ENCODE measurements at regions not wholly inside any gene's neighbourhood (a gene's known extent, or its start where the extent isn't known, plus 50 kb on each side); places are given as distances from the start of the nearest gene placed in this dataset.

DNA sequence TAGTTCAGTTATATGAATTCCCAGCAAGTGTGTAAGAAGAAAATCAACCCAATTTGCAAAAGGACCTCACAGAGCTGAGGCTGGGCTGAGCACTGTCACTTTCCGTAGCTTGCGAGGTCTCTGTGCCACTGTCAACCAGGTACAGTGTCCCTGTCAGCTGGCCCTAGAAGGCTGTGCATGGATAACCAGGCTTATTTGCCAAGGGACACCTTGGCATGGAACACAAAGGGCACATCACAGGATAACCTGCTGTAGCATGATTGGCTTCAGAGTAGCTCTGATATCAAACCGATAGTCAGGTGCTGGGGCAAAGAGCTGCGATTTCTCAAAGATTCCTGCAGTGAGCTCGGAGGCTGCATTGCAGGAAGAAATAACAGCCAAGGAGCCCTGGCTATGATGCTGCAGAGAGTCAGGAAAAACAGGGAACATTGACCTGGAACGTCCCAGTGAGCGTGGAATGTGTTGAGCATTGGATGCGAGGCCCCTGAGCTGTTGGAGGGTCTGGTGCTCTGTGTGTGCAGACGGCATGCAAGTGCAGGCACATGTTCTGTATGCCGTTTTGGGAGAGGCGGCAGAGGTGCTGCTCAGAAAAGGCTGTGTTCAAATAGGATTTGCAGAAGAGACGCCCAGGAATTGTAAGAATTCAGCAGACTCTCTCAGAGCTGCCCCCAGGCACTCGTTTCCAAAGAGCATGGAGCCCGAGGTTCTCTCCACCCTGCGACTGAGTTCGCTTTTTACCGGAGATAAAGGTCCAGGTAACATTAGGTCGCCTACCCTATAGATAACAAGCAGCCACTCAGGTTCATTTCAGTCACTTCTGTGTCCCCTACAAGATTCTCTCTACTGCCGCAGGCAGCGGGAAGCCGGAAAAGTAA is 213.5 kb upstream of the IRS2 start (continued):
- TF ChIP-seq, protein P1, sequence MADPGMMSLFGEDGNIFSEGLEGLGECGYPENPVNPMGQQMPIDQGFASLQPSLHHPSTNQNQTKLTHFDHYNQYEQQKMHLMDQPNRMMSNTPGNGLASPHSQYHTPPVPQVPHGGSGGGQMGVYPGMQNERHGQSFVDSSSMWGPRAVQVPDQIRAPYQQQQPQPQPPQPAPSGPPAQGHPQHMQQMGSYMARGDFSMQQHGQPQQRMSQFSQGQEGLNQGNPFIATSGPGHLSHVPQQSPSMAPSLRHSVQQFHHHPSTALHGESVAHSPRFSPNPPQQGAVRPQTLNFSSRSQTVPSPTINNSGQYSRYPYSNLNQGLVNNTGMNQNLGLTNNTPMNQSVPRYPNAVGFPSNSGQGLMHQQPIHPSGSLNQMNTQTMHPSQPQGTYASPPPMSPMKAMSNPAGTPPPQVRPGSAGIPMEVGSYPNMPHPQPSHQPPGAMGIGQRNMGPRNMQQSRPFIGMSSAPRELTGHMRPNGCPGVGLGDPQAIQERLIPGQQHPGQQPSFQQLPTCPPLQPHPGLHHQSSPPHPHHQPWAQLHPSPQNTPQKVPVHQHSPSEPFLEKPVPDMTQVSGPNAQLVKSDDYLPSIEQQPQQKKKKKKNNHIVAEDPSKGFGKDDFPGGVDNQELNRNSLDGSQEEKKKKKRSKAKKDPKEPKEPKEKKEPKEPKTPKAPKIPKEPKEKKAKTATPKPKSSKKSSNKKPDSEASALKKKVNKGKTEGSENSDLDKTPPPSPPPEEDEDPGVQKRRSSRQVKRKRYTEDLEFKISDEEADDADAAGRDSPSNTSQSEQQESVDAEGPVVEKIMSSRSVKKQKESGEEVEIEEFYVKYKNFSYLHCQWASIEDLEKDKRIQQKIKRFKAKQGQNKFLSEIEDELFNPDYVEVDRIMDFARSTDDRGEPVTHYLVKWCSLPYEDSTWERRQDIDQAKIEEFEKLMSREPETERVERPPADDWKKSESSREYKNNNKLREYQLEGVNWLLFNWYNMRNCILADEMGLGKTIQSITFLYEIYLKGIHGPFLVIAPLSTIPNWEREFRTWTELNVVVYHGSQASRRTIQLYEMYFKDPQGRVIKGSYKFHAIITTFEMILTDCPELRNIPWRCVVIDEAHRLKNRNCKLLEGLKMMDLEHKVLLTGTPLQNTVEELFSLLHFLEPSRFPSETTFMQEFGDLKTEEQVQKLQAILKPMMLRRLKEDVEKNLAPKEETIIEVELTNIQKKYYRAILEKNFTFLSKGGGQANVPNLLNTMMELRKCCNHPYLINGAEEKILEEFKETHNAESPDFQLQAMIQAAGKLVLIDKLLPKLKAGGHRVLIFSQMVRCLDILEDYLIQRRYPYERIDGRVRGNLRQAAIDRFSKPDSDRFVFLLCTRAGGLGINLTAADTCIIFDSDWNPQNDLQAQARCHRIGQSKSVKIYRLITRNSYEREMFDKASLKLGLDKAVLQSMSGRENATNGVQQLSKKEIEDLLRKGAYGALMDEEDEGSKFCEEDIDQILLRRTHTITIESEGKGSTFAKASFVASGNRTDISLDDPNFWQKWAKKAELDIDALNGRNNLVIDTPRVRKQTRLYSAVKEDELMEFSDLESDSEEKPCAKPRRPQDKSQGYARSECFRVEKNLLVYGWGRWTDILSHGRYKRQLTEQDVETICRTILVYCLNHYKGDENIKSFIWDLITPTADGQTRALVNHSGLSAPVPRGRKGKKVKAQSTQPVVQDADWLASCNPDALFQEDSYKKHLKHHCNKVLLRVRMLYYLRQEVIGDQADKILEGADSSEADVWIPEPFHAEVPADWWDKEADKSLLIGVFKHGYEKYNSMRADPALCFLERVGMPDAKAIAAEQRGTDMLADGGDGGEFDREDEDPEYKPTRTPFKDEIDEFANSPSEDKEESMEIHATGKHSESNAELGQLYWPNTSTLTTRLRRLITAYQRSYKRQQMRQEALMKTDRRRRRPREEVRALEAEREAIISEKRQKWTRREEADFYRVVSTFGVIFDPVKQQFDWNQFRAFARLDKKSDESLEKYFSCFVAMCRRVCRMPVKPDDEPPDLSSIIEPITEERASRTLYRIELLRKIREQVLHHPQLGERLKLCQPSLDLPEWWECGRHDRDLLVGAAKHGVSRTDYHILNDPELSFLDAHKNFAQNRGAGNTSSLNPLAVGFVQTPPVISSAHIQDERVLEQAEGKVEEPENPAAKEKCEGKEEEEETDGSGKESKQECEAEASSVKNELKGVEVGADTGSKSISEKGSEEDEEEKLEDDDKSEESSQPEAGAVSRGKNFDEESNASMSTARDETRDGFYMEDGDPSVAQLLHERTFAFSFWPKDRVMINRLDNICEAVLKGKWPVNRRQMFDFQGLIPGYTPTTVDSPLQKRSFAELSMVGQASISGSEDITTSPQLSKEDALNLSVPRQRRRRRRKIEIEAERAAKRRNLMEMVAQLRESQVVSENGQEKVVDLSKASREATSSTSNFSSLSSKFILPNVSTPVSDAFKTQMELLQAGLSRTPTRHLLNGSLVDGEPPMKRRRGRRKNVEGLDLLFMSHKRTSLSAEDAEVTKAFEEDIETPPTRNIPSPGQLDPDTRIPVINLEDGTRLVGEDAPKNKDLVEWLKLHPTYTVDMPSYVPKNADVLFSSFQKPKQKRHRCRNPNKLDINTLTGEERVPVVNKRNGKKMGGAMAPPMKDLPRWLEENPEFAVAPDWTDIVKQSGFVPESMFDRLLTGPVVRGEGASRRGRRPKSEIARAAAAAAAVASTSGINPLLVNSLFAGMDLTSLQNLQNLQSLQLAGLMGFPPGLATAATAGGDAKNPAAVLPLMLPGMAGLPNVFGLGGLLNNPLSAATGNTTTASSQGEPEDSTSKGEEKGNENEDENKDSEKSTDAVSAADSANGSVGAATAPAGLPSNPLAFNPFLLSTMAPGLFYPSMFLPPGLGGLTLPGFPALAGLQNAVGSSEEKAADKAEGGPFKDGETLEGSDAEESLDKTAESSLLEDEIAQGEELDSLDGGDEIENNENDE (IDR thresholded peaks at IDR 0.05; ENCODE audit: insufficient replicate concordance, low read length) = no peak
- no peak for TF ChIP-seq ASH2L (IDR thresholded peaks at IDR 0.05; ENCODE audit: low read length)
- TF ChIP-seq CREB1 (IDR thresholded peaks at IDR 0.05) = no peak
- TF ChIP-seq POU5F1 (IDR thresholded peaks at IDR 0.05; ENCODE audit: low read depth, low read length) = no peak
- no peak for TF ChIP-seq BRCA1 (IDR thresholded peaks at IDR 0.05; ENCODE audit: low read depth, low read length)
- TF ChIP-seq, protein P2, sequence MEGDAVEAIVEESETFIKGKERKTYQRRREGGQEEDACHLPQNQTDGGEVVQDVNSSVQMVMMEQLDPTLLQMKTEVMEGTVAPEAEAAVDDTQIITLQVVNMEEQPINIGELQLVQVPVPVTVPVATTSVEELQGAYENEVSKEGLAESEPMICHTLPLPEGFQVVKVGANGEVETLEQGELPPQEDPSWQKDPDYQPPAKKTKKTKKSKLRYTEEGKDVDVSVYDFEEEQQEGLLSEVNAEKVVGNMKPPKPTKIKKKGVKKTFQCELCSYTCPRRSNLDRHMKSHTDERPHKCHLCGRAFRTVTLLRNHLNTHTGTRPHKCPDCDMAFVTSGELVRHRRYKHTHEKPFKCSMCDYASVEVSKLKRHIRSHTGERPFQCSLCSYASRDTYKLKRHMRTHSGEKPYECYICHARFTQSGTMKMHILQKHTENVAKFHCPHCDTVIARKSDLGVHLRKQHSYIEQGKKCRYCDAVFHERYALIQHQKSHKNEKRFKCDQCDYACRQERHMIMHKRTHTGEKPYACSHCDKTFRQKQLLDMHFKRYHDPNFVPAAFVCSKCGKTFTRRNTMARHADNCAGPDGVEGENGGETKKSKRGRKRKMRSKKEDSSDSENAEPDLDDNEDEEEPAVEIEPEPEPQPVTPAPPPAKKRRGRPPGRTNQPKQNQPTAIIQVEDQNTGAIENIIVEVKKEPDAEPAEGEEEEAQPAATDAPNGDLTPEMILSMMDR (IDR thresholded peaks at IDR 0.05; ENCODE audit: control extremely low read depth in 1 of 3, insufficient read depth in 1 of 3, low read depth in 1 of 3, low read length in 3 of 3) = no peak
- TF ChIP-seq POLR2A (IDR thresholded peaks at IDR 0.05; ENCODE audit: control extremely low read depth in 1 of 2, low read depth in 2 of 2, low read length in 2 of 2) = no peak
- no peak for TF ChIP-seq CHD1 (IDR thresholded peaks at IDR 0.05; ENCODE audit: low read depth, low read length)

All from H1 (cell line).